GM18517 (cell line): ENCODE measurements at regions not wholly inside any gene's neighbourhood (a gene's known extent, or its start where the extent isn't known, plus 50 kb on each side); places are given as distances from the start of the nearest gene placed in this dataset.
"Not testable (repeated sequence)": the region's sequence is repeated elsewhere in the genome, so short reads cannot be mapped to it uniquely, and the experiment has no call there.

Source experiments
- ATAC-seq: cut with Tn5 transposase; IDR thresholded peaks from one replicate; pipeline ENCODE4 v1.9.1; 2021; ENCODE audit warnings: mild to moderate bottlenecking, moderate library complexity; ENCODE audit not compliant: unreplicated experiment

- no peak for ATAC-seq
Observed at GRCh38 chr12:23141335-23141734, 516.4 kb downstream of the ETNK1 start.

- not testable (repeated sequence) for ATAC-seq
Observed at GRCh38 chr12:23146070-23146469, 521.1 kb downstream of the ETNK1 start.

- ATAC-seq = no peak
Observed at GRCh38 chr12:23168459-23168858, 543.5 kb downstream of the ETNK1 start.

- no peak for ATAC-seq
Observed at GRCh38 chr12:23169012-23169695, 544.2 kb downstream of the ETNK1 start.

- no peak for ATAC-seq
Observed at GRCh38 chr12:23169696-23170013, 544.7 kb downstream of the ETNK1 start.

- ATAC-seq = no peak
Observed at GRCh38 chr12:23174917-23175316, 549.9 kb downstream of the ETNK1 start.

- no peak for ATAC-seq
Observed at GRCh38 chr12:23185346-23185745, 560.4 kb downstream of the ETNK1 start.

GRCh38 chr12:23186950-23187349 lies 562.0 kb downstream of the ETNK1 start:
- no peak for ATAC-seq

GRCh38 chr12:23193552-23193951 lies 568.6 kb downstream of the ETNK1 start:
- no peak for ATAC-seq

GRCh38 chr12:23197266-23197665 lies 572.3 kb downstream of the ETNK1 start:
- no peak for ATAC-seq

- ATAC-seq = no peak
Observed at GRCh38 chr12:23202728-23203127, 577.8 kb downstream of the ETNK1 start.

- ATAC-seq = peak; percentile 92
Observed at GRCh38 chr12:23204933-23205778, 580.2 kb downstream of the ETNK1 start.

GRCh38 chr12:23209793-23210192 lies 584.8 kb downstream of the ETNK1 start:
- ATAC-seq = no peak

- no peak for ATAC-seq
Observed at GRCh38 chr12:23210573-23210972, 585.6 kb downstream of the ETNK1 start.

GRCh38 chr12:23211384-23212320 lies 586.7 kb downstream of the ETNK1 start:
- ATAC-seq = no peak

GRCh38 chr12:23217158-23217557 lies 592.2 kb downstream of the ETNK1 start:
- ATAC-seq = no peak

GRCh38 chr12:23217667-23218066 lies 592.7 kb downstream of the ETNK1 start:
- ATAC-seq = no peak

GRCh38 chr12:23221066-23221465 lies 596.1 kb downstream of the ETNK1 start:
- no peak for ATAC-seq

- no peak for ATAC-seq
Observed at GRCh38 chr12:23221926-23222325, 597.0 kb downstream of the ETNK1 start.

GRCh38 chr12:23222801-23223200 lies 597.8 kb downstream of the ETNK1 start:
- no peak for ATAC-seq

- no peak for ATAC-seq
Observed at GRCh38 chr12:23228101-23228500, 603.1 kb downstream of the ETNK1 start.
